ENCODE measurements at regions not wholly inside any gene's neighbourhood (a gene's known extent, or its start where the extent isn't known, plus 50 kb on each side); places are given as distances from the start of the nearest gene placed in this dataset.
A peak's percentile ranks its signal among the peaks of the same experiment; 100 is the strongest.
"Not testable (repeated sequence)": the region's sequence is repeated elsewhere in the genome, so short reads cannot be mapped to it uniquely, and the experiment has no call there.

- DNase-seq (ENCODE audit: low read depth) = not testable (repeated sequence)
These were observed 56.7 kb downstream of the PALS2 start for GRCh38 chr7:24629958-24630357.

GRCh38 chr7:24630596-24630995 lies 57.3 kb downstream of the PALS2 start:
- DNase-seq (ENCODE audit: low read depth) = no peak

- DNase-seq (ENCODE audit: low read depth) = peak; percentile 11
These were observed 63.8 kb downstream of the PALS2 start for GRCh38 chr7:24637021-24637420.

DNA sequence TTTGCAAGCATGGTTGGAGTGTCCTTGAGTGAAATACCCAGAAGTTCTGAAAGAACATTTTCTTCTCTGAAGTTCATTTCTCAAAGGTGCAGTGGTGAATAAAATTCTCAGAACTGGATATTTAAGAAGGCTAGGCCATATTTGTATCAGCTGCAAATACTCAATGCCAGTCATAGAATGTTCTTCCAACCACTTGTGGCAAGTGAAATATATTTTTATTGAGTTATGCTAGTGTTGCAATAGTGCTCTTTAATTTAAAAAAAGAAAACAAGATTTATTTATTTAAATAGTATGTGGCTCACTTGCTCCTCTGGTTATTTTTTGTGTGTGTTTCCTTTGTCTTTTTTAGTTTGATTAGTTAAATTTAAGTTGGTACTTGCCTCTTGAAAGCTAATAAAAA lies 64.5 kb downstream of the PALS2 start:
- DNase-seq (ENCODE audit: low read depth) = peak; percentile 41

DNA sequence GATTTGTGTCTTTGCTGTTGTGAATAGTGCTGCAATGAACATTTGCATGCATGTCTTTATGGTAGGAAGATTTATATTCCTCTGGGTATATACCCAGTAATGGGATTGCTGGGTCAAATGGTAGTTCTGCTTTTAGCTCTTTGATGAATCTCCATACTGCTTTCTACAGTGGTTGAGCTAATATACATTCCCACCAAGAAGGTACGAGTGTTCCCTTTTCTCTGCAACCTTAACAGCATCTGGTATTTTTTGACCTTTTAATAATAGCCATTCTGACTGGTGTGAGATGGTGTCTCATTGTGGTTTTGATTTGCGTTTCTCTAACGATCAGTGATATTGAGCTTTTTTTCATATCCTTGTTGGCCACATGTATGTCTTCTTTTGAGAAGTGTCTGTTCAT lies 71.3 kb downstream of the PALS2 start:
- DNase-seq (ENCODE audit: low read depth) = not testable (repeated sequence)

Data from iris pigment epithelial cell (primary cell).